H1 (cell line): ENCODE measurements at regions not wholly inside any gene's neighbourhood (a gene's known extent, or its start where the extent isn't known, plus 50 kb on each side); places are given as distances from the start of the nearest gene placed in this dataset.

Experiments used
- BACH1 ChIP-seq: IDR thresholded peaks from 2 replicates; pipeline ENCODE4 v1.6.1; 2012; ENCODE audit warnings: low read length, improper control_type of control experiment
- BRCA1 ChIP-seq: IDR thresholded peaks from 2 replicates; pipeline ENCODE4 v1.6.1; 2012; ENCODE audit warnings: low read depth, low read length, improper control_type of control experiment
- CHD1 ChIP-seq: IDR thresholded peaks from 2 replicates; pipeline ENCODE4 v1.6.1; 2012; ENCODE audit warnings: low read depth, low read length, improper control_type of control experiment
- CHD7 ChIP-seq: fragments of 300-600 bp; sonication (generic); IDR thresholded peaks from 2 replicates; pipeline ENCODE4 v1.7.1; 2012; ENCODE audit warnings: low read length, moderate library complexity, mild to moderate bottlenecking, inconsistent platforms; ENCODE audit not compliant: insufficient replicate concordance
- EP300 ChIP-seq, 2 experiments: IDR thresholded peaks; 1 replicate in 1 of 2; 2 replicates in 1 of 2; pipeline ENCODE4 v1.6.1; 2011 to 2012; ENCODE audit warnings: low read depth in 2 of 2, low read length in 2 of 2, mild to moderate bottlenecking in 2 of 2, borderline replicate concordance in 1 of 2, inconsistent platforms in 1 of 2, moderate library complexity in 1 of 2
- FOSL1 ChIP-seq: IDR thresholded peaks from 2 replicates; pipeline ENCODE4 v1.6.1; 2011; ENCODE audit warnings: mild to moderate bottlenecking, low read depth, low read length, moderate library complexity; ENCODE audit not compliant: insufficient read depth
- NANOG ChIP-seq: IDR thresholded peaks from 2 replicates; pipeline ENCODE4 v1.6.1; 2011; ENCODE audit warnings: low read length, low read depth, mild to moderate bottlenecking, inconsistent platforms; ENCODE audit not compliant: insufficient read depth, poor library complexity, severe bottlenecking
- POLR2AphosphoS5 ChIP-seq: IDR thresholded peaks from 2 replicates; pipeline ENCODE4 v1.6.1; 2011; ENCODE audit warnings: low read depth, low read length
- RBBP5 ChIP-seq: IDR thresholded peaks from 2 replicates; pipeline ENCODE4 v1.7.1; 2012; ENCODE audit warnings: low read depth, mild to moderate bottlenecking, inconsistent platforms, low read length, moderate library complexity, borderline replicate concordance
- TBP ChIP-seq: IDR thresholded peaks from 2 replicates; pipeline ENCODE4 v1.6.1; 2011; ENCODE audit warnings: low read depth, low read length, improper control_type of control experiment
- ZNF274 ChIP-seq: IDR thresholded peaks from 2 replicates; pipeline ENCODE4 v1.7.0; 2012; ENCODE audit warnings: low read length, borderline replicate concordance; ENCODE audit errors: extremely low read depth

- no peak for TF ChIP-seq CHD7
- no peak for TF ChIP-seq TBP
- TF ChIP-seq CHD1: no peak
- no peak for TF ChIP-seq BRCA1
- TF ChIP-seq POLR2AphosphoS5: no peak
- no peak for TF ChIP-seq BACH1
- TF ChIP-seq NANOG: no peak
- TF ChIP-seq EP300 (IDR thresholded peaks at IDR 0.05; ENCODE audit: borderline replicate concordance in 1 of 2, low read depth in 2 of 2, low read length in 2 of 2): no peak
- TF ChIP-seq ZNF274: no peak
- TF ChIP-seq FOSL1: no peak
- TF ChIP-seq RBBP5: no peak
Measured at GRCh38 chr10:124303662-124304418, 114.9 kb downstream of the OAT start (continued).
